Stimulated activated CD4-positive, alpha-beta T cell treated with anti-CD3 and anti-CD28 coated beads, TNF-alpha, amount 100 ng/mL, for 24 hours (primary cell): ENCODE measurements at regions not wholly inside any gene's neighbourhood (a gene's known extent, or its start where the extent isn't known, plus 50 kb on each side); places are given as distances from the start of the nearest gene placed in this dataset.

Experiments used
- DNase-seq, 3 experiments: peaks; one replicate each; pipeline ENCODE4 v3.0.0-alpha.2; 2020; ENCODE audit warnings: low read depth in 3 of 3

DNA sequence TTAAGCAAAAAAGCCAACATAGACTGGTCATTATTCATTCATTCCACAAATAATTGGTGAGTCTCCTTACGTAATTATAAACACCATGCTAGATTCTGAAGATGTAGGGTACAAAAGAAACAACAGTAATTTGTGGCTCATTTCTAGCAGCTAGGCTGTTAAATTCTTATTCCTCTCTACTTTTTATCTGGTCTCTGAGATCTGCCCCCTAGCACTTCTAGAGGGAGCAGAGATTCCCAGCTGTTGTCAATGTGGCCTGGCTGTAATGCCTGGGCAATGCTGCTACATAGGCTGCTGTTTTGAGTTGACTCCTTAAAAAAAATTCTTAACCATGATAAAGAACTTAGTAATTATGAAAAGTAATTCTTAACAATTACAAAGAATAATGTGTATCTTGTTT lies 434.9 kb upstream of the THRB start:
- no peak for DNase-seq

DNA sequence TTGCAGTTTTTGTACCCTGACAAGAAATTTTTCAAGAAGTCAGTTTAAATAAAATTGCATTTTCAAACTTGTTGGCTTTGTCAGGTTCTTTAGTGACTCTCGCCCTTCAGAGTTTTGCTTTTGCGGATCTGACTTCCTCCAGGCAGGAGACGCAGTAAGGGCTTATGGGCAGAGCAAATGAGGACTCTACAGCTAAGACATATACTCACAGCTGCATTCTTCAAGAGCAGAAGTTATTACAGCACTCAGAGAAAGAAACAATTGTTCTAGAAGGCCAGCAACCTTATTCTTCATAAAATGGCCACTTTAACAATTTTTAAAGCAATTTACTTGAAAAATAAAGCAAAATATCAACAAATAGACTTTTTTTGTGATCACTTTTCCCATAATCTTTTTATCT lies 438.8 kb upstream of the THRB start:
- DNase-seq, result no peak

DNA sequence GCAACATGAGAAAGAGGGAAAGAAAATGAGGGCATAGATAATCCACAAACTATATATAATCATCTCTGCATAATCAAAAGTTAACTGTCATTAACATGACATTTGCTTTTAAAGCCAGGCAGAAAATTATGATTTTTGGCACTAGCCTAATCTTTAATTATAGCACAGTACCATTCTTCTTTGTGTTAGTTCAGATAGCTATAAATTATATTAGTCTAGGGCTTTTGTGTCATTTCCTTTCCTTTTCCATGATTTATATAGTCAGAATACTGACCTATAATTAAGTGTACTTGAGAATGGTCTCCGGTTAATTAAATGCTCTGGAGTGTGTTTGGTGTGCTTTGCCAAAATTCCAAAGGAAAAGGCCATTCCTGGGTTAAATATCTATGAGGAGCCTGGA lies 441.9 kb upstream of the THRB start:
- no peak for DNase-seq

DNA sequence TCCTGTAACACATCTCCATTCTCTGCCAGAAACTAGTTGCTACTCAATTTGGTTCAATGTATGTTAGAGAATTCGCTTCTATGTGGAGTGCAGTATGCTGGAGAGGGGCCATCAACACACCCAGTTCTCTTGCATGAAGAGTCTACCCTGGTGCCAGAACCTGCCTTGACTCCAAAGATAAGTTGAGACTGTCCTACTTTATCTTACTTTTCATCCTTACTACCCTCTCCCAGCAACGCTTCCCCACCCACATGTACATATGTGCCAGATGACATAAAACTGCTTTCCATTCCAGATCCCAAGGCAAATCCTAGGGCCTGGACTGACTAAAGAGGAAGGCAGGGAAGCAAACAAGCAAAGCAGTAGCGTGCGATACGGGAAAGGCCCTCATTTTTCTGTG lies 442.6 kb upstream of the THRB start:
- DNase-seq, result no peak

DNA sequence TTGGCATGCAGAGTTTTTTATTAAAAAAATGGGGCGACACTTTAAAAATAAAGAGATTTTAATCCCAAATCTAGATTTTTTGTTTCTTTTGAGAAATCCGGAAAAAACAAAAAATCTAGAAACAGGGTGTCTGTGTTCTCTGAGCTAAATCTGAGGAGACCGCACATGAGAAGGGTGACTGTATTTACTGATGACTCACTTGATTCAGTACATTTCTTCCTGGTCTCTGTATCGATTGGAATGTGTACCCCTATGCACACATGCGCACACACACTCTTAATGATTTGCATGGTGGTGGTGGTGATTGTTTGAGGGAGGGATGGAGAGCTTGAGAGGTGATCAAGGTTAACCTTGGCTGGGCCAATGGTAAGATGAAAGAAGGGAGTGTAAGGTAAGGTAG lies 443.1 kb upstream of the THRB start:
- DNase-seq, result no peak

DNA sequence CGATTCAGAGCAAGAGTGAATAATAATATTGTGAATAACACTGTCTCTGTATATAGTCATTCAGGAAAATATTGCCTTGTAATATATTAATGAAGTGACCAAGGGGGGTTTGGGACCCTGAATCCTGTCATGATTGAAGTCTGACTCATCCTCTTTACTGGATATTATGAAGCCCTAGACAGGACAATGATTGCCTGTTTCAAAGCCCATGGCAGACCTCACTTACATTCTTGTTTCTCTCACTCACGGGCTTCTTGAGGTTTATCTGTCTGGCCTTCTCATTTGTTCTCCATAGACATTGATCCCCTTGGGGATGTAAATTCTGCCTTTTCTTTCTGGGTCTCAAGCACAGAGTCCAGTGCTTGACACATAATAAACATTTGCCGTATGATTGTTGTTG lies 449.3 kb upstream of the THRB start:
- no peak for DNase-seq

DNA sequence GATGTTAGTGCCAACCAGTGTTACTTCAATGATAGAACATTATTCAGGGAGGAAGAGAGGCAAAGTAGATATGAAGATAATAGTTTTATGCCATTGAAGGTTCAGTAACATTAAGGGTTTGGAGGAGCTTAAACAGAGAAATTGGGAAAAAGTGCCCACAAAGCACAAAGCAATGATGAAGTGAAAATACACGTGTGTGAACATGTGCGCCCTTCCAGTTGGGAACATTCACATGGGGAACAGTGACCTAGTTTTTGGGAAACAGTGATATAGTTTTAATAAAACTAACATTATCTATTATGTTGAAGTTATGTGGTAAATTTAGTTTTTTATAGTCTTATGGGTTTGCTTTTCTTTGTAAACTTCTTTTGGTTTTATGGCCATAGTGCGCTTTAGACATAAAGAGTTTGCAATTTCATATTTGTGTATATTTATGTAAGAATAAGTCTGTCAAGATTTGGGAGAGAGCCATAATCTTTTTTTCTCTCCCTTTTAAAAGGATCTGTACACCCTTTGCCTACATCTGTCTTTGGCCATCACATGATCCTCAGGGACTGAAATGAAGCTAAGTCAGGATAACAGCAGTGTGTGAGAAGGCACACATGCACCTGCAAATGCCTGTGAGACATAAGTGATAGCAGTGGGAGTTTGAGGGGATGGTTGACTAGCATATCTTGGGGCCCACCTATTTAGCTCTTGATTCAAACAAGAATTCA lies 450.3 kb upstream of the THRB start:
- DNase-seq, result no peak

DNA sequence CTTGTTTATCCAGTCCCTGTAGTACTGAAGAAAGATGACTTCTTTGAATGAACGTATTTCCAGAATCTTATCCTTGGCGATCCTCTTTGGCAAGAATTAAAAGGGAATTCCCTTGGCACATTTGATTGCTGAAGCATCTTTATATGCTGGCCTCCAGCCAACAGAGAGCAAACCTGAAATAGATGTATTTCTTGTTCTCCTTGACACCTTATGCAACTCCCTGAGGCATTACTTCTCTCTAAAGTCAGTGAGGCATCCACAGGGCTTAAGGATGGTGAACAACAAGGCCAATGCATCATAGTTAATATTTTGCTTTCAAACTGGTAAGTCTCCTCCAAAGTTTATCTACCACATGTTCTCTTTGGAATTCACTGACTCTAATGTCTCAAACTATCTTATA lies 450.9 kb upstream of the THRB start:
- DNase-seq, result no peak

DNA sequence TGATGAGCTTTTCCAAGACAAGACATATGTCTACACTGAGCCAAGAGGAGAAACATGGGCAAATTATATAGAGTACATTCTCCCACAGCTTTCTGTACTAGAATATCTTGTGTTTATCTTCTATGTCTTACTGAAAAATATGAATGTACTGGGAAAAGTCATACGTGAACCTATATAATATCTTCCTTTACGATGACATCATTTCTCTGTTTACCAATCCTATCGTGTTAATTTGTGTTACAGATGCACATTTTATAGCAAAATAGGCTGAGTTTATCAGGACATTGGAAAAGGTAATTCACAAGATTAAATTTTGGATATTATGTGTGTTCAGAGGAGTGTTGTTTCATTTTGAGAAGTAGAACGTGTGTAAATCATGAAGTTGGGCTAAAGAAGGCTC lies 452.5 kb upstream of the THRB start:
- DNase-seq, result no peak

DNA sequence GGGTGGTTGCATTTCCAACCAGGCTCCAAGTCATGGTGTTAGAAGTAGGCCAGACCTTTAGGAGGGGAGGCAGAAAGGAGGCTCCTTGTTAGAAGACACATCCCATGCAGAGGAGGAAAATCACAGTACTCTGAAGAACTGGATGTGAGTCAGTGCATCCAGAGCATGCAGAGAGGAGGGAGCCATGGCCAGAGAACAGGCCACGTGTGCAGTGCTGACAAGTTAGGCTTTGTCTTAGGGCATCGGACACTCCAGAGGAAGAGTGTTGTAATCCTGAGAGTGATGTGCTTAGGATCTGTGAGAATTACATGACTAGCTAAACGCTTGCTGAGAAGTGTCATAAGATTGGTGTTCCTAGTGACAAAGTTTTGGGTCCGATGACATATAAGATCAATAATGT lies 456.5 kb upstream of the THRB start:
- no peak for DNase-seq

DNA sequence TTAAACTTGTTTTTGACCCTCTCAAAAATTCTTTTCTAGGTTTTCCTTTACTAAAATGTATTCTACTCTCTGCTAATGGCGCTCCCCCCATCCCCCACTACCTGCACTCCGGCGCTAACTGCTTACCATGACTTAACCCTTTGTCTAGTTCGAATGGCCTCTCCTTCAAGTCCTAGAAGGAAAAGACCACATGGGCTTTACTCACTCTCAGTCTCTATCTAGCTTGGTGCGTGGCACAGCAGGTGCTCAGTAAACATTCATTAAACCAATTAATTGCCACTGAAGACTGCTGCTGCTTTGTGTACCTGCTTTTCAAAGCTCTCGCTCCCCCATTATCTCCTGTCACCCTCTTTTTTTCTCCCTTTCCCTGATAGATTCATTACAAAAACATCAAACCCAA lies 457.7 kb upstream of the THRB start:
- DNase-seq, result no peak

DNA sequence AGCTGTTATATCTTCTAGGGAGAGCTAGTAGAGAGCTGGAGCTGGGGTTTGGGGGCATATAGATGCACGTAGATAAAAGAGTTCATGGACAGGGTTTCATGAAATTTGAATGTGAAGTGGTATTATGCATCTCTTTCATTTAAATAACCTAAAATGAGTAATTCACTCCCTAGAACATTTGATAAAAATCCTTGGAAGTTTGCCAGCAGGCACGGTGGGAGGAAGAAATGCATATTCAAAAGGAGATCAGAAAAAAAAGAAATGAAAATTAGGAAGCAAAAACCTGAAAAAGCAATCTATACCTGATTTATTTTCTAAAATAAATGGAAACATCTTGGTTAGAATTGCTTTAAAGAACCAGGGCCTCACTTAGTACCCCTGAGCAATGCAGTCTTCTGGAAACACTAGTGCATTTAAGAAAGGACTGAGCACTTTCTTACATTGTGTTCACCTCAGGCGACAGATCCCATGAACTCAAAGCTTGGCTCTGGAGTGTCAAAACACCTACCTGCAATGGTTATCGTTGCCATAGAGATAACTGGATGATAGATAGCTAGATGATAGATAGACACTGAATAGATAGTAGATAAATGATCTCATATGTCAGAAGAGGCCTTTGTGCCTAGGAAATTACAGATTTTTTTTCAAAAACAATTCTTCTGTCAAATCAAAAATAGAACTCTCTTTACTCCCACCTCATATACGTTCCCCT lies 458.6 kb upstream of the THRB start:
- DNase-seq, result no peak

DNA sequence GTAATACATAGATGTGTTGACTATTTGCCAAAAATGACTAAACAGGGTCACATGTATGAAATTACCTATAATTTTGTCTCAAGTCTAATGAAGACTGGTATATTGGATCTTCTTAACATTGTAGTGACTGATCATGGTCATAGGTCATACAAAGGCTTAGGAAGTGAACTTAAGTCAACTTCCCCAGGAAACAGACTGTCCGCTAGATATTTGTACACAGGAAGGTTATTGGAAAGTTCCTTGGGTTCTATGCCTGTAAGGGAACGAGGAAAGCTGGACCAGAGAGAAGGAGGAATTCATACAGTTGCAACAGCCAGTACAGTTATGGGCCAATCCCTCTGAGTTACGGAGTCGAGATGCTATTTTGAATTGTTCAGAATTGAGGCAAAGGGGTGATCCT lies 462.0 kb upstream of the THRB start:
- no peak for DNase-seq

DNA sequence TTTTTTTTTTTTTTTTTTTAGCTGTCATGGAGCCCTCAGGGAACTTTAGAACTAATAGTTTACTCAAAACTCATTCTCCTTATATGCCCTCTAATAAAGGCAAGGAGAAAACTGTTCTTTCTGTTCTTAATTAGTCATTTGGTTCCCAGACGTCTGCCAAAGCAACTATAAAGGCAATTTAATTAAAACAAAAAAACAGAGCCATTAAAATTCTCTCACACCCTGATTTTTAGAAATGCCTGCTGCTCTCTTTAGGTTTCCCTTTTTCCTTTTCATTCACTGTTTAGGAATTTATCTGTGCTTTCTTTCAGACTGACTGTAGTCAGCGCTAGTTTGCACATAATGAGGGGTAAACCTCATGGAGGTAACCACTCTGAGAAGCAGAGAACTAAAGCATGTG lies 463.6 kb upstream of the THRB start:
- no peak for DNase-seq

DNA sequence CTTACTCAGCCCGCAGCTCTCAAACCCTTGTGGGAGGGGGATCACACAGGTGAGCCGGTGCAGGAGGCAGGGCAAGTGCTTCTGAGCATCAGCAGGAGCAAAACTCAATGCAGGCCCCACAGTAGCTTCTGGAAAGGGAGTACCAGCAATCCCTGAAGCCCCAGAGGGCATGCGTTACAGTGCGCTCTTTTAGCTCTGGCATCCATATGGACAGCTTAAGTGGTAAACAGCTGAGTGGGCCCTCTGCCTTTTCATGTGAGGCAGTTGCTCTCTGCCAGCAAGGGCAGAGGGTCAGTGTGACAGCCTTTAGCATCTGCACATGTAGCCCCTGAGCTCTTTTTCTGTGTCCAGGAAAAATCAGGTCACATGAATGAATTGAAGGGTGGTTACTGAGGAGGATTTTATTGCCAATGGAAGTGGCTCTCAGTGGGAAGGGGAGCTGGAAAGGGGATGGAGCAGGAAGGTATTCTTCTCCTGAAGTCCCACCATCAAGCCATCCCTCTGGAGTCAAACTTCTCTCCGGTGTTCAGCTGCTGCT lies 464.3 kb upstream of the THRB start:
- DNase-seq, result no peak

DNA sequence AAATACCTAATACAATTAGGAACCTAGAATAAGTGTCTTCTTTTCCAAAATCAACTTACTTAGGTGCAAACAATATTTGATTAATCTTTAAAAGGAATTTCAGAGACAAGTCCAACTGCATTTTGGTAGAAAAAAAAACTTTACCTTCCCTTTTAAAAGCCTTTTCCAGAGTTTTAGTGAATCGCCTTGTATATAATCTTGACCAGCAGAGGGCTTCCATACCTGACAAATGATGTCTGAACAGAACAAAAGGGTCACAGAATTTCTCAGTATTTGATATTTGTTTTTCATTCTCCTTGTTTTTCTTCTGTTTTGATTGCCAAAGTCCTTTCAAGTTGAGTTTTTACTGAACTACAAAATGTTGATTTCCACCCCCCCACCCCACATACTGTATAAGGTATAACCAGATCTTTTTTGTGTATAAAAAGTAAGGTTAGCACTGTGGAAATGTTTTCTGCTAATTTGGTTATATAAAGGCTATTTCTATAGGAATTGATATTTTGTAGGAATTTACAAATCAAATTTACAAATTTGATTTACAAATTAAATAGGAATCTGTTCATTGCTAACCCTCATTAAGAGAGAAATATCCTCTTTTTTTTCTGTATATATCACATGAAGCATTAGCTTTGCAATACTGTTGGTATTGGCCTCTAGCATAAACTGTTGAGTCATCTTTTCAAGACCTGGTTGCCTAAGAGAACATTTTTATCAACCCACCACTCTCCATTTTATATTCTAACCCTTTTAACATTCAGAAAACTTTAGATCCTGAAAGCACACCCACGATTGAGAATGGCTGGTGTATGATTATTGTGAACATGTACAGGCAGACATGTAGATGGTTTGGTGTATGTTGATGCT lies 464.1 kb upstream of the RARB start:
- DNase-seq, result no peak

DNA sequence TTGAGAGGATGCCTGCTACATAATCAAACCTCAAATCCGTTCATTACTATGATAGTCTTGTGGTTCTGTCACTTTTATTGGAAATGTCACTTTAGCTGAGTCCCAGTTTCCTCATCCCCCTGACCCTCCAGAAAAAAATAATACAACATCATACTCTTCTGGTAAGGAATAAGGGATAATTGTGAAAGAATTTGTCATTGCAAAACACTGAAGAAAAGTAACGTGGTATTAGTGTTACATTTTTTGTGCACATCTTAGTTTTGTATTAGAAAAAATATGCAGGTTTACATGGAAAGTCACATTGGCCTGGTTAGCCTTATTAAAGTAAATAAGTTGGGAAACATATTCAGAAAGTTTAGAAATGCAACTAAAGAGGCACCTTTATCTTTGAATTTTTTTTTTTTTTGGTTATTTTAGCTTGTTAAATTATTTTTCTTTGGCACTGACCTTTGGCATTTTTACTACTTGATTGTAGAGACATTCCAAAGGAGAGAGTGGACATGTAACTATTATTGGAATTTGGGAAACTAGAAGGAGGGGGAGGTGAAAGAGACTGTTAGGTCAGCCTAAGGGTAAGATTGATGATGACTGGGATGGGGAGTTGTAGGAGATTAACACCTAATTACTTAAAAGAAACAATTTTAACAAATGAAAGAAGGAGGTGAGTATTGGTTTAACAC lies 462.2 kb upstream of the RARB start:
- DNase-seq, result no peak

DNA sequence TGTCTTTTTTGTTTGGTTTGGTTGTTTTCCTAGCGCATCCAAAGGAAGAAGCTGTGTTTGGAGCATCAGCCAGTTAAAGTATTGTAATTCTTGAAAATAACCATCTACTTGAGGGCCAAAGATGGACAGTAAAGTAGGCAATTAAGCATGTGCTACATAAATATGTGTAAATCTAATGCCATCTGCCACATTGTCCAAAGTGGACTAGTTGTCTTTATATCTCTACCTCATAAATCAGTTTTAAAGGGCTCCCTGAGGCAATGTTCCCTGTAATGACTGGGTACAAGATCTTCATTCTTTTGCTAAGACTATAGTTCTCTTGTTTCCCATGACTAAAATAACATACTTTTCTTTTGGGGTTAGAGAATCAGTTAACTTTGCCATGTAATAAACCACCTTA lies 460.0 kb upstream of the RARB start:
- DNase-seq, result no peak

DNA sequence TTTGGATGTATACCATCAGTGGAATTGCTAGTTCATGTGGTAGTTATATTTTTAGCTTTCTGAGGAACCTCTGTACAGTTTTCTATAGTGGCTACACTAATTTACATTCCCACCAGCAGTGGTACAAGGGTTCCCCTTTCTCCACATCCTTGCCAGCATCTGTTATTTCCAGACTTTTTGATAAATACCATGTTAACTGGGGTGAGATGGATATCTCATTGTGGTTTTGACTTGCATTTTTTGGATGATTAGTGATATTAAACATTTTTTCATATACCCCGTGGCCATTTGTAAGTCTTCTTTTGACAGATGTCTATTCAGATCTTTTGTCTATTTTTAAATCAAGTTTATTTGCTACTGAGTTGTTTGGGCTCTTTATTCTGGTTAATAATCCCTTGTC lies 455.6 kb upstream of the RARB start:
- no peak for DNase-seq

DNA sequence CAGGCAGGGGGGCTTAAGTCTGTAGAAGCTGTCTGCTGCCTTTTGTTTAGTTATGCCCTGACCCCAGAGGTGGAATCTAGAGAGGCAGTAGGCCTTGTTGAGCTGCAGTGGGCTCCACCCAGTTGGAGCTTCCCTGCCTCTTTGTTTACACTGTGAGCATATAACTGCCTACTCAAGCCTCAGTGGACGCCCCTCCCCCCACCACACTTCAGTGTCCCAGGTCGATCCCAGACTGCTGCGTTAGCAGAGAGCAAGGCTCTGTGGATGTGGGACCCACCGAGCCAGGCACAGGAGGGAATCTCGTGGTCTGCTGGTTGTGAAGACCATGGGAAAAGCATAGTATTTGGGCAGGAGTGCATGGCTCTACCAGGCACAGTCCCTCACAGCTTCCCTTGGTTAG lies 446.8 kb upstream of the RARB start:
- no peak for DNase-seq

DNA sequence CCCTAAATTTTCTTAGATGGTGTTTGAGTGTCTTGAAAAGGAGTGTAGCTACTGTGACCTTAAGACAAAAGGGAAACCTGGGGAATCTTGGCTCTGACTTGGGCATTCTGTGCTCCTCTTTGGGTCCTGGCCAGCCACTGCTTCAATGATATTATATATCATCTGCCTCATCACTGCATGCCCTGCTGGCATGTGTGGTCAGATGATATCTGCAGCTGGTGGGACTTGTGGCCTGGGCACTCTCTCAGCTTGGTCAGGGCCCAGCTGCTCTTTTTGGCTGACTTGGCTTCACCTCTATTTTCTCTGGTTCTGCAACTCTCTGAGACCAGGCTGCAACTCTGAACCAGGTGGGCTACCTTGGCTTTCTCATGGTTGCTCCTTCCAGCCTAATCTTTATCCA lies 446.1 kb upstream of the RARB start:
- no peak for DNase-seq

DNA sequence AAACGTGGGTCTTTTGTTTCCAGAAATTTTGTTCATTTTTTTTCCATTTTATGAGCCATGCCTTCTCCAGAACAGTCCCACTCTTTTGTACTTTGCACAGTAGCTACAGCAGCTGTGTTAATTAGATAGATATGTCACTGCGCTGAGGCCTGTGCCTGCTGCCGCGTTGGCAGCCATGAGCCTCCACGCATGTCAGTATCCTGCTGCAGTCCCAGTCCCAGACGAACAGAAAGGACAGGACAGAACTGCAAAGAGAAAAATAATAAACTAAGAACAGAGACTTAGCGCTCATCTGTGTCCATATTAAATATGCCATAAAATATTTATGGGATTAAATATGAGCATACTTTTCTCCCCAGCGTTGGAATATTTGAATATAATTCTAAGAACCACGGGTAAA lies 442.4 kb upstream of the RARB start:
- DNase-seq, result no peak
